ENCODE measurements at regions not wholly inside any gene's neighbourhood (a gene's known extent, or its start where the extent isn't known, plus 50 kb on each side); places are given as distances from the start of the nearest gene placed in this dataset.
"Not testable (repeated sequence)": the region's sequence is repeated elsewhere in the genome, so short reads cannot be mapped to it uniquely, and the experiment has no call there.

- TF ChIP-seq, protein P1, sequence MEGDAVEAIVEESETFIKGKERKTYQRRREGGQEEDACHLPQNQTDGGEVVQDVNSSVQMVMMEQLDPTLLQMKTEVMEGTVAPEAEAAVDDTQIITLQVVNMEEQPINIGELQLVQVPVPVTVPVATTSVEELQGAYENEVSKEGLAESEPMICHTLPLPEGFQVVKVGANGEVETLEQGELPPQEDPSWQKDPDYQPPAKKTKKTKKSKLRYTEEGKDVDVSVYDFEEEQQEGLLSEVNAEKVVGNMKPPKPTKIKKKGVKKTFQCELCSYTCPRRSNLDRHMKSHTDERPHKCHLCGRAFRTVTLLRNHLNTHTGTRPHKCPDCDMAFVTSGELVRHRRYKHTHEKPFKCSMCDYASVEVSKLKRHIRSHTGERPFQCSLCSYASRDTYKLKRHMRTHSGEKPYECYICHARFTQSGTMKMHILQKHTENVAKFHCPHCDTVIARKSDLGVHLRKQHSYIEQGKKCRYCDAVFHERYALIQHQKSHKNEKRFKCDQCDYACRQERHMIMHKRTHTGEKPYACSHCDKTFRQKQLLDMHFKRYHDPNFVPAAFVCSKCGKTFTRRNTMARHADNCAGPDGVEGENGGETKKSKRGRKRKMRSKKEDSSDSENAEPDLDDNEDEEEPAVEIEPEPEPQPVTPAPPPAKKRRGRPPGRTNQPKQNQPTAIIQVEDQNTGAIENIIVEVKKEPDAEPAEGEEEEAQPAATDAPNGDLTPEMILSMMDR (conservative IDR thresholded peaks at IDR 0.05; ENCODE audit: low read depth in 2 of 2): not testable (repeated sequence)
- TF ChIP-seq POLR2AphosphoS5 (IDR thresholded peaks at IDR 0.05; ENCODE audit: low read depth); EZH2 (IDR thresholded peaks at IDR 0.05; ENCODE audit: low read depth, unreplicated experiment); NANOG (IDR thresholded peaks at IDR 0.05; ENCODE audit: borderline replicate concordance); JUNB (IDR thresholded peaks at IDR 0.05; ENCODE audit: unreplicated experiment); EZH2phosphoT487 (IDR thresholded peaks at IDR 0.05; ENCODE audit: unreplicated experiment); CREB1 (CRISPR knock-in tag; IDR thresholded peaks at IDR 0.05; ENCODE audit: low read depth); ETS1 (IDR thresholded peaks at IDR 0.05); ZNF114 (CRISPR knock-in tag; IDR thresholded peaks at IDR 0.05); ZNF331 (CRISPR knock-in tag; IDR thresholded peaks at IDR 0.05; ENCODE audit: low read depth); STAT1 (IDR thresholded peaks at IDR 0.05; ENCODE audit: unreplicated experiment): not testable (repeated sequence)
- TF ChIP-seq, protein P2, sequence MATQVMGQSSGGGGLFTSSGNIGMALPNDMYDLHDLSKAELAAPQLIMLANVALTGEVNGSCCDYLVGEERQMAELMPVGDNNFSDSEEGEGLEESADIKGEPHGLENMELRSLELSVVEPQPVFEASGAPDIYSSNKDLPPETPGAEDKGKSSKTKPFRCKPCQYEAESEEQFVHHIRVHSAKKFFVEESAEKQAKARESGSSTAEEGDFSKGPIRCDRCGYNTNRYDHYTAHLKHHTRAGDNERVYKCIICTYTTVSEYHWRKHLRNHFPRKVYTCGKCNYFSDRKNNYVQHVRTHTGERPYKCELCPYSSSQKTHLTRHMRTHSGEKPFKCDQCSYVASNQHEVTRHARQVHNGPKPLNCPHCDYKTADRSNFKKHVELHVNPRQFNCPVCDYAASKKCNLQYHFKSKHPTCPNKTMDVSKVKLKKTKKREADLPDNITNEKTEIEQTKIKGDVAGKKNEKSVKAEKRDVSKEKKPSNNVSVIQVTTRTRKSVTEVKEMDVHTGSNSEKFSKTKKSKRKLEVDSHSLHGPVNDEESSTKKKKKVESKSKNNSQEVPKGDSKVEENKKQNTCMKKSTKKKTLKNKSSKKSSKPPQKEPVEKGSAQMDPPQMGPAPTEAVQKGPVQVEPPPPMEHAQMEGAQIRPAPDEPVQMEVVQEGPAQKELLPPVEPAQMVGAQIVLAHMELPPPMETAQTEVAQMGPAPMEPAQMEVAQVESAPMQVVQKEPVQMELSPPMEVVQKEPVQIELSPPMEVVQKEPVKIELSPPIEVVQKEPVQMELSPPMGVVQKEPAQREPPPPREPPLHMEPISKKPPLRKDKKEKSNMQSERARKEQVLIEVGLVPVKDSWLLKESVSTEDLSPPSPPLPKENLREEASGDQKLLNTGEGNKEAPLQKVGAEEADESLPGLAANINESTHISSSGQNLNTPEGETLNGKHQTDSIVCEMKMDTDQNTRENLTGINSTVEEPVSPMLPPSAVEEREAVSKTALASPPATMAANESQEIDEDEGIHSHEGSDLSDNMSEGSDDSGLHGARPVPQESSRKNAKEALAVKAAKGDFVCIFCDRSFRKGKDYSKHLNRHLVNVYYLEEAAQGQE (IDR thresholded peaks at IDR 0.05; ENCODE audit: unreplicated experiment): not testable (repeated sequence)
- TF ChIP-seq, protein P3, sequence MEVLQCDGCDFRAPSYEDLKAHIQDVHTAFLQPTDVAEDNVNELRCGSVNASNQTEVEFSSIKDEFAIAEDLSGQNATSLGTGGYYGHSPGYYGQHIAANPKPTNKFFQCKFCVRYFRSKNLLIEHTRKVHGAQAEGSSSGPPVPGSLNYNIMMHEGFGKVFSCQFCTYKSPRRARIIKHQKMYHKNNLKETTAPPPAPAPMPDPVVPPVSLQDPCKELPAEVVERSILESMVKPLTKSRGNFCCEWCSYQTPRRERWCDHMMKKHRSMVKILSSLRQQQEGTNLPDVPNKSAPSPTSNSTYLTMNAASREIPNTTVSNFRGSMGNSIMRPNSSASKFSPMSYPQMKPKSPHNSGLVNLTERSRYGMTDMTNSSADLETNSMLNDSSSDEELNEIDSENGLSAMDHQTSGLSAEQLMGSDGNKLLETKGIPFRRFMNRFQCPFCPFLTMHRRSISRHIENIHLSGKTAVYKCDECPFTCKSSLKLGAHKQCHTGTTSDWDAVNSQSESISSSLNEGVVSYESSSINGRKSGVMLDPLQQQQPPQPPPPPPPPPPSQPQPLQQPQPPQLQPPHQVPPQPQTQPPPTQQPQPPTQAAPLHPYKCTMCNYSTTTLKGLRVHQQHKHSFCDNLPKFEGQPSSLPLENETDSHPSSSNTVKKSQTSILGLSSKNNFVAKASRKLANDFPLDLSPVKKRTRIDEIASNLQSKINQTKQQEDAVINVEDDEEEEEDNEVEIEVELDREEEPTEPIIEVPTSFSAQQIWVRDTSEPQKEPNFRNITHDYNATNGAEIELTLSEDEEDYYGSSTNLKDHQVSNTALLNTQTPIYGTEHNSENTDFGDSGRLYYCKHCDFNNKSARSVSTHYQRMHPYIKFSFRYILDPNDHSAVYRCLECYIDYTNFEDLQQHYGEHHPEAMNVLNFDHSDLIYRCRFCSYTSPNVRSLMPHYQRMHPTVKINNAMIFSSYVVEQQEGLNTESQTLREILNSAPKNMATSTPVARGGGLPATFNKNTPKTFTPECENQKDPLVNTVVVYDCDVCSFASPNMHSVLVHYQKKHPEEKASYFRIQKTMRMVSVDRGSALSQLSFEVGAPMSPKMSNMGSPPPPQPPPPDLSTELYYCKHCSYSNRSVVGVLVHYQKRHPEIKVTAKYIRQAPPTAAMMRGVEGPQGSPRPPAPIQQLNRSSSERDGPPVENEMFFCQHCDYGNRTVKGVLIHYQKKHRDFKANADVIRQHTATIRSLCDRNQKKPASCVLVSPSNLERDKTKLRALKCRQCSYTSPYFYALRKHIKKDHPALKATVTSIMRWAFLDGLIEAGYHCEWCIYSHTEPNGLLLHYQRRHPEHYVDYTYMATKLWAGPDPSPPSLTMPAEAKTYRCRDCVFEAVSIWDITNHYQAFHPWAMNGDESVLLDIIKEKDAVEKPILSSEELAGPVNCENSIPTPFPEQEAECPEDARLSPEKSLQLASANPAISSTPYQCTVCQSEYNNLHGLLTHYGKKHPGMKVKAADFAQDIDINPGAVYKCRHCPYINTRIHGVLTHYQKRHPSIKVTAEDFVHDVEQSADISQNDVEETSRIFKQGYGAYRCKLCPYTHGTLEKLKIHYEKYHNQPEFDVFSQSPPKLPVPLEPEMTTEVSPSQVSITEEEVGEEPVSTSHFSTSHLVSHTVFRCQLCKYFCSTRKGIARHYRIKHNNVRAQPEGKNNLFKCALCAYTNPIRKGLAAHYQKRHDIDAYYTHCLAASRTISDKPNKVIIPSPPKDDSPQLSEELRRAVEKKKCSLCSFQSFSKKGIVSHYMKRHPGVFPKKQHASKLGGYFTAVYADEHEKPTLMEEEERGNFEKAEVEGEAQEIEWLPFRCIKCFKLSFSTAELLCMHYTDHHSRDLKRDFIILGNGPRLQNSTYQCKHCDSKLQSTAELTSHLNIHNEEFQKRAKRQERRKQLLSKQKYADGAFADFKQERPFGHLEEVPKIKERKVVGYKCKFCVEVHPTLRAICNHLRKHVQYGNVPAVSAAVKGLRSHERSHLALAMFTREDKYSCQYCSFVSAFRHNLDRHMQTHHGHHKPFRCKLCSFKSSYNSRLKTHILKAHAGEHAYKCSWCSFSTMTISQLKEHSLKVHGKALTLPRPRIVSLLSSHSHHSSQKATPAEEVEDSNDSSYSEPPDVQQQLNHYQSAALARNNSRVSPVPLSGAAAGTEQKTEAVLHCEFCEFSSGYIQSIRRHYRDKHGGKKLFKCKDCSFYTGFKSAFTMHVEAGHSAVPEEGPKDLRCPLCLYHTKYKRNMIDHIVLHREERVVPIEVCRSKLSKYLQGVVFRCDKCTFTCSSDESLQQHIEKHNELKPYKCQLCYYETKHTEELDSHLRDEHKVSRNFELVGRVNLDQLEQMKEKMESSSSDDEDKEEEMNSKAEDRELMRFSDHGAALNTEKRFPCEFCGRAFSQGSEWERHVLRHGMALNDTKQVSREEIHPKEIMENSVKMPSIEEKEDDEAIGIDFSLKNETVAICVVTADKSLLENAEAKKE (CRISPR knock-in tag; IDR thresholded peaks at IDR 0.05): not testable (repeated sequence)
These were observed 264.5 kb upstream of the SGCG start for GRCh38 chr13:22916276-22916675.

Data from GM23338 (cell line).